HepG2 (cell line): ENCODE measurements at regions not wholly inside any gene's neighbourhood (a gene's known extent, or its start where the extent isn't known, plus 50 kb on each side); places are given as distances from the start of the nearest gene placed in this dataset.

Experiments
- ATAC-seq: fragments of 200-7000 bp; cut with Tn5 transposase; 3 replicates; pipeline ENCODE4 v1.9.1; 2020; ENCODE audit warnings: mild to moderate bottlenecking, moderate library complexity
- BruUV-seq: library from RNA; stranded (reverse); fragments of 400-500 nt; replicated peaks from 2 replicates; lab custom pipeline; 2021; lab: Mats Ljungman, UMichigan
- CTCF ChIA-PET: fragments of 300-600 bp; formaldehyde crosslinking; extraction: SDS; loops from one replicate; lab custom pipeline; 2021; ENCODE audit warnings: low total read pairs, inconsistent platforms, low intra/inter-chr PET ratio; lab: Yijun Ruan, JAX
- POLR2A ChIA-PET: fragments of 350-600 bp; sonication (Branson Sonifier 250); formaldehyde crosslinking; loops from one replicate; lab custom pipeline; 2020; ENCODE audit warnings: antibody characterized with exemption, inconsistent platforms; lab: Yijun Ruan, JAX
- DNase-seq: peaks from one replicate; pipeline ENCODE4 v3.0.0-alpha.2; 2015; ENCODE audit warnings: low spot score
- FAIRE-seq: peaks from 3 replicates; lab custom pipeline; 2011; peaks lifted over from hg19 to GRCh38; lab: Jason Lieb, UNC
- H2AFZ ChIP-seq: one replicate; pipeline ENCODE4 v1.6.1; 2011; ENCODE audit warnings: low read length, inconsistent platforms
- H3K27ac ChIP-seq: fragments of 300-600 bp; 3 replicates; pipeline ENCODE4 v1.8.0; 2011; ENCODE audit warnings: mixed run types, mild to moderate bottlenecking, mixed read lengths, low read length, inconsistent platforms; ENCODE audit not compliant: insufficient read depth; ENCODE audit errors: extremely low read length
- H3K27me3 ChIP-seq, 2 experiments: fragments of 200-600 bp in 1 of 2; 2 replicates in 1 of 2; 3 replicates in 1 of 2; pipeline versions ENCODE4 v1.6.0 to v1.8.0; 2011; ENCODE audit warnings: low read length in 2 of 2, mild to moderate bottlenecking in 2 of 2, moderate library complexity in 2 of 2, inconsistent platforms in 1 of 2; ENCODE audit not compliant: insufficient read depth in 2 of 2, control insufficient read depth in 1 of 2
- H3K36me3 ChIP-seq, 2 experiments: fragments of 200-600 bp in 1 of 2; replicated peaks in 1 of 2; 2 replicates in 1 of 2; 3 replicates in 1 of 2; pipeline versions ENCODE4 v1.5.1 to v1.8.0; 2011; ENCODE audit warnings: low read length in 2 of 2, inconsistent platforms in 1 of 2; ENCODE audit not compliant: insufficient read depth in 2 of 2, control insufficient read depth in 1 of 2
- H3K4me1 ChIP-seq: 2 replicates; pipeline ENCODE4 v1.5.1; 2012; ENCODE audit warnings: low read length, inconsistent platforms; ENCODE audit not compliant: insufficient read depth
- H3K4me2 ChIP-seq: 2 replicates; pipeline ENCODE4 v1.6.0; 2011; ENCODE audit warnings: low read depth, low read length, inconsistent platforms
- H3K4me3 ChIP-seq, 3 experiments: fragments of 200-600 bp in 1 of 3; sonication (generic), shearing (Covaris generic) in 1 of 3; replicated peaks in 1 of 3; 2 replicates each; pipeline ENCODE4 v1.5.1; 2011 to 2016; ENCODE audit warnings: low read length in 3 of 3, inconsistent platforms in 2 of 3, low read depth in 2 of 3, mild to moderate bottlenecking in 2 of 3, control low read depth in 1 of 3, mixed read lengths in 1 of 3; ENCODE audit not compliant: insufficient read depth in 1 of 3
- H3K79me2 ChIP-seq: one replicate; pipeline ENCODE4 v1.6.1; 2011; ENCODE audit warnings: low read length, inconsistent platforms; ENCODE audit not compliant: insufficient read depth
- H3K9ac ChIP-seq: 2 replicates; pipeline ENCODE4 v1.6.0; 2011; ENCODE audit warnings: mild to moderate bottlenecking, low read depth, low read length, inconsistent platforms; ENCODE audit not compliant: insufficient read depth
- H3K9me3 ChIP-seq: 2 replicates; pipeline ENCODE4 v1.5.1; 2012; ENCODE audit warnings: mild to moderate bottlenecking, low read length
- H4K20me1 ChIP-seq: 2 replicates; pipeline ENCODE4 v1.6.0; 2011; ENCODE audit warnings: inconsistent platforms, mild to moderate bottlenecking, low read length, moderate library complexity; ENCODE audit not compliant: insufficient read depth
- ETV6 ChIP-seq: sonication (generic); formaldehyde crosslinking; conservative IDR thresholded peaks from 2 replicates; pipeline ENCODE4 v1.4.0; 2020; ENCODE audit warnings: missing genetic modification reagents
- HNRNPLL ChIP-seq: fragments of 200-400 bp; formaldehyde crosslinking; IDR thresholded peaks from 2 replicates; pipeline ENCODE4 v1.6.1; 2017; ENCODE audit warnings: mild to moderate bottlenecking, low read depth, low read length; ENCODE audit not compliant: poor library complexity, severe bottlenecking
- MAF1 ChIP-seq: sonication (generic); formaldehyde crosslinking; IDR thresholded peaks from 2 replicates; pipeline ENCODE4 v1.5.0; 2020; ENCODE audit warnings: missing genetic modification reagents, borderline replicate concordance
- NFIC ChIP-seq: IDR thresholded peaks from 2 replicates; pipeline ENCODE4 v1.6.1; 2012; ENCODE audit warnings: mild to moderate bottlenecking, low read length, inconsistent platforms
- NPAS2 ChIP-seq: sonication (generic); formaldehyde crosslinking; IDR thresholded peaks from 2 replicates; pipeline ENCODE4 v1.8.0; 2022; ENCODE audit warnings: mild to moderate bottlenecking, missing genetic modification reagents, borderline replicate concordance
- PRMT3 ChIP-seq: sonication (generic); formaldehyde crosslinking; IDR thresholded peaks from 2 replicates; pipeline ENCODE4 v1.8.1; 2022; ENCODE audit warnings: low read depth, mild to moderate bottlenecking, moderate library complexity, missing genetic modification reagents, borderline replicate concordance
- STAG1 ChIP-seq: sonication (generic); formaldehyde crosslinking; IDR thresholded peaks from 2 replicates; pipeline ENCODE4 v1.4.0; 2020; ENCODE audit warnings: missing genetic modification reagents
- TOPORS ChIP-seq: sonication (generic); formaldehyde crosslinking; IDR thresholded peaks from 2 replicates; pipeline ENCODE4 v1.8.0; 2023; ENCODE audit warnings: mild to moderate bottlenecking, missing genetic modification reagents
- ZNF556 ChIP-seq: sonication (generic); formaldehyde crosslinking; IDR thresholded peaks from 2 replicates; pipeline ENCODE4 v1.4.0; 2020; ENCODE audit warnings: mild to moderate bottlenecking, missing genetic modification reagents, borderline replicate concordance
- ZNF598 ChIP-seq: sonication (generic); formaldehyde crosslinking; IDR thresholded peaks from 2 replicates; pipeline ENCODE4 v1.5.1; 2020; ENCODE audit warnings: mild to moderate bottlenecking, missing genetic modification reagents, borderline replicate concordance
- ZNF790 ChIP-seq: sonication (generic); formaldehyde crosslinking; IDR thresholded peaks from 2 replicates; pipeline ENCODE4 v1.8.0; 2022; ENCODE audit warnings: missing genetic modification reagents, mild to moderate bottlenecking, borderline replicate concordance
- WGBS: methylation state at CpG from one replicate; pipeline ENCODE4 v1.1.6; 2017; ENCODE audit warnings: low lambda C conversion rate; 5-methylcytosine and 5-hydroxymethylcytosine counted together
- in situ Hi-C: cut with HindIII; loops from 2 replicates; pipeline ENCODE4 v1.10.0; 2017; ENCODE audit warnings: low pct_unique_long_range_greater_than_20kb; ENCODE audit not compliant: extremely low pct_ligation_motif_present
- intact Hi-C: fragments of 100-400 bp; cut with micrococcal nuclease; formaldehyde crosslinking; loops from one replicate; pipeline ENCODE4 v1.10.0; 2022; ENCODE audit not compliant: unreplicated experiment
- TF ChIP-seq, protein P1 (sequence below): sonication (generic); formaldehyde crosslinking; IDR thresholded peaks from 2 replicates; pipeline ENCODE4 v1.4.0; 2020; ENCODE audit warnings: low read depth, mild to moderate bottlenecking, missing genetic modification reagents
- TF ChIP-seq, protein P2 (sequence below): sonication (generic); formaldehyde crosslinking; IDR thresholded peaks from 2 replicates; pipeline ENCODE4 v1.4.0; 2020; ENCODE audit warnings: missing genetic modification reagents, mild to moderate bottlenecking, borderline replicate concordance

DNA sequence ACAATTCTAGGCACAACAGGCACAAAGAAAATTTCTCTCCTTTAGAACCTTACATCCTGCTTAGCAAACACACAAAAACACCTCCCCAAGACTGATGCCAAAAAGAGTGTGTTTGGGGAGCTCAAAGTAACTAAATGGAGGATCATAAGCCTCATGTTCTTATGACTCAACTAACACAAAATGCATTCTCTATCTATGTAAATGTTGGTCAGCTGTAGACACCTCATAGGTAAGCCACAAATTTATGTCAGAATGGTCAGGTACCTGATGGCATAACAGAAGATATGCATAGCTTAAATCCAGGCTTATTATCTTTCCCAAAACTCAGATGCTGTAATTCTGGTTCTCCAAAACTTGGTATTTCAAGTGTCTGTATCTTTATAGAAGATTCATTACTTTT is 315.1 kb downstream of the C7orf25 start:
- BruUV-seq: no TSS peak
- intact Hi-C loops (no loop called here), in situ Hi-C loops (no loop called here)
- H3K4me3 ChIP-seq: no peak overlapping the region
- H3K36me3 ChIP-seq: no peaks in the 10 kb centered on the region
- FAIRE-seq (no peak), DNase-seq (no peak), ATAC-seq (no peak)
- no peaks in the 10 kb centered on the region for H3K4me1 ChIP-seq
- H2AFZ ChIP-seq: no peak overlapping the region
- H4K20me1 ChIP-seq: no peaks in the 10 kb centered on the region
- peaks cover 40% of the 10 kb centered on the region for H3K9me3 ChIP-seq
- H3K9ac ChIP-seq: no peak overlapping the region
- ChIA-PET CTCF (no interaction called here), POLR2A (no interaction called here)
- no peaks in the 10 kb centered on the region for H3K79me2 ChIP-seq
- no peak overlapping the region for H3K27ac ChIP-seq
- H3K27me3 ChIP-seq: no peaks in the 10 kb centered on the region
- TF ChIP-seq NPAS2 (CRISPR knock-in tag) (no peak), NFIC (no peak), STAG1 (CRISPR knock-in tag) (no peak), ZNF790 (CRISPR knock-in tag) (no peak), MAF1 (CRISPR knock-in tag) (no peak), HNRNPLL (no peak)
- TF ChIP-seq, protein P1, sequence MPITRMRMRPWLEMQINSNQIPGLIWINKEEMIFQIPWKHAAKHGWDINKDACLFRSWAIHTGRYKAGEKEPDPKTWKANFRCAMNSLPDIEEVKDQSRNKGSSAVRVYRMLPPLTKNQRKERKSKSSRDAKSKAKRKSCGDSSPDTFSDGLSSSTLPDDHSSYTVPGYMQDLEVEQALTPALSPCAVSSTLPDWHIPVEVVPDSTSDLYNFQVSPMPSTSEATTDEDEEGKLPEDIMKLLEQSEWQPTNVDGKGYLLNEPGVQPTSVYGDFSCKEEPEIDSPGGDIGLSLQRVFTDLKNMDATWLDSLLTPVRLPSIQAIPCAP (CRISPR knock-in tag): no peak
- H3K4me2 ChIP-seq: no peak overlapping the region

DNA sequence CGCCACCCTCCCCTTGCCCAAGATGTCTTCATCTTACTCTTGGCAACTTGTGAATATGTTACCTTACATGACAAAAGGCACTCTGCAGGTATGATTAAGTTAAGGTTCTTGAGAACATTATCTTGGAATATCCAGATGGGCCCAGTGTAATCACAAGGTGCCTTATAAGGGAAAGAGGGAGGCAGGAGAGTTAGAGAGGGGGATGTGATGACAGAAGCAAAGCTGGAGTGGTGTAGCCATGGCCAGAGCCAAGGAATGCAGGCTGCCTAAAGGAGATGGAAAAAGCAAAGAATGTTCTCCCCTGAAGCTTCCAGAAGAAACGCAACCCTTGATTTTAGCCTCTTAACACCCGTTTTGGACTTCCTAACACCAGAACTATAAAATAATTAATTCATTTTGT is 318.0 kb downstream of the C7orf25 start:
- DNase-seq (no peak), FAIRE-seq (no peak), ATAC-seq (no peak)
- no peak overlapping the region for H2AFZ ChIP-seq
- CTCF ChIA-PET: no interaction called here
- POLR2A ChIA-PET: no interaction called here
- WGBS: 14% methylated on average over 3 of the region's 3 CpGs
- no peaks in the 10 kb centered on the region for H4K20me1 ChIP-seq
- TF ChIP-seq ETV6 (CRISPR knock-in tag) (no peak), ZNF598 (CRISPR knock-in tag) (no peak), ZNF556 (CRISPR knock-in tag) (no peak), PRMT3 (CRISPR knock-in tag) (no peak), TOPORS (CRISPR knock-in tag) (no peak)
- TF ChIP-seq, protein P2, sequence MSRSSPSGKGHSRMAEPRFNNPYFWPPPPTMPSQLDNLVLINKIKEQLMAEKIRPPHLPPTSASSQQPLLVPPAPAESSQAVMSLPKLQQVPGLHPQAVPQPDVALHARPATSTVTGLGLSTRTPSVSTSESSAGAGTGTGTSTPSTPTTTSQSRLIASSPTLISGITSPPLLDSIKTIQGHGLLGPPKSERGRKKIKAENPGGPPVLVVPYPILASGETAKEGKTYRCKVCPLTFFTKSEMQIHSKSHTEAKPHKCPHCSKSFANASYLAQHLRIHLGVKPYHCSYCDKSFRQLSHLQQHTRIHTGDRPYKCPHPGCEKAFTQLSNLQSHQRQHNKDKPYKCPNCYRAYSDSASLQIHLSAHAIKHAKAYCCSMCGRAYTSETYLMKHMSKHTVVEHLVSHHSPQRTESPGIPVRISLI (CRISPR knock-in tag): no peak
- no peak overlapping the region for H3K27ac ChIP-seq
- peaks cover 62% of the 10 kb centered on the region for H3K9me3 ChIP-seq
- no peaks in the 10 kb centered on the region for H3K36me3 ChIP-seq
- no TSS peak for BruUV-seq
- H3K4me1 ChIP-seq: no peaks in the 10 kb centered on the region
- intact Hi-C loops: no loop called here
- no peak overlapping the region for H3K4me3 ChIP-seq
- in situ Hi-C loops: no loop called here
- H3K4me2 ChIP-seq: no peak overlapping the region
- no peaks in the 10 kb centered on the region for H3K79me2 ChIP-seq
- H3K9ac ChIP-seq: no peak overlapping the region
- no peaks in the 10 kb centered on the region for H3K27me3 ChIP-seq
